Stimulated activated CD4-positive, alpha-beta T cell treated with anti-CD3 and anti-CD28 coated beads, Interleukin-1b, Interleukin-23, amount 100 ng/mL, for 4 hours (primary cell): ENCODE measurements at regions not wholly inside any gene's neighbourhood (a gene's known extent, or its start where the extent isn't known, plus 50 kb on each side); places are given as distances from the start of the nearest gene placed in this dataset.
A peak's percentile ranks its signal among the peaks of the same experiment; 100 is the strongest.

Source experiments
- DNase-seq, 2 donors: peaks; one replicate each; pipeline ENCODE4 v3.0.0-alpha.2; 2020; ENCODE audit warnings: low read depth in 2 of 2

DNA sequence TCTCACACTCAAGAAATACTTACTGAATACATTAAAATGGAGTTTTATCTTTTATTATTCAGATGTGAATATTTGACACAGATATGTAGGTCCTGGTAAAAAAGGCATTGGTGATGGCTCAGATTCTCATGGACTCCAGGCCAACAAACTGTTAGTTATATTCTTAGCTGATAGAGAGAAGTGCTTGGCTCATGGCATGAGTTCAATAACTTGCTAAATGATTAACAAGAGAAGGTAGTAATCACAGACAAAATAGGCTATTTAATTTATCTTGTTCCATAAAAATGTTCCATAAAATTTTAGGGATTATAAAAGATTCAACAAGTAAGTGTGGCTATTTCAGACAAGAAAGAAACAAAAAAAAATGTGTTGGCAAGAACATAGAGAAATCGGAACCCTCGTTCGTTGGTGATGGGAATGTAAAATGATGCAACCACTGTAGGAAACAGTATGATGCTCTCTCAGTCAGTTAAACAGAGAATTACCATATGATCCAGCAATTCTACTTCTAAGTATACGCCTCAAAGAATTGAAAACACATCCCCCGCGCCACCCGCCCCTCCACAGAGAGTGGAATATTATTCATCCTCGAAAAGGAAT lies 737.8 kb upstream of the ADAMTS5 start:
- DNase-seq = no peak

DNA sequence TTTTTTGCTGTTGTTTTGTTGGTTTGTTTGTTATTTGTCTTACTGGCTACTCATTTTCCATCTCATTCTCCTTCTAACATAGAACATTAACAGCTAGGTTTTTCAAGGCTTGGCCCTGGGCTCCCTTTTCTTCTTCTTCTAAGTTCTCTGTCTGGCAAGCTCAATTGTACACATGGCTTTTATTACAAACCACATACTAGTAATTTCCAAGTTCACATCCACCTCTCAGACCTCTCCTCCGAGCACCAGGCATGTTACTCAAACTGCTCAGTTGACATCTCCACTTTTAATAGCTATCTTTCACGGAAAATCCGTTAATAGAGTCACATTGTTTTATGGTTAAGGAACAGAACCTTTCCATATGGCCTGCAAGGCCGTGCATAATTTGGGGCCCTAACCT lies 736.9 kb upstream of the ADAMTS5 start:
- DNase-seq = no peak

DNA sequence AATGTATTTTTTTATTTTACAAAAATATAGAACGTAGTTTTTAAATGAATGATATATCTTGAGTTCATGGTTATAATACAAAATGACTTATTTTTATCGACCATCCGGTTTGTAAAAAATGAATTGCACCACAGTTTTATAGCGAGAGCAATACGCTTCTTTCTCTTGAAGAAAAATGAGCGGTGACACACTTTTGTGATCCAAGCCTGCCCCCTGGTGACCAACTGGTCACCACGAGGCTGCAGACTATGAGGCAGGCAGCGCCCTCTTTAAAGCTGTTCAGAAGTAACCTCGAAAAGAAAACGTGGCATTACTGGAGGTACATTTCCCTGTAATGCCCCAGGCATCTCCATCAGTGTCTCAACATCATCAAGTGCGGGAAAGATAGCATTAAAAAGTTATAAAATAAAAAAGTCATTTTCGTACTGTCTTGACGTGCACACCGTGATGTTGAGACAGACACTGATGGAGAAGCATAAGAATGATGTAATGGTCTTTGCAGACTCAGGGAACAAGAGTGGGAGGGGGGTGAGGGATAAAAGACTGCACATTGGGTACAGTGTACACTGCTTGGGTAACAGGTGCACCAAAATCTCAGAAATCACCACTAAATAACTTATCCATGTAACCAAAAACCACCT lies 734.2 kb upstream of the ADAMTS5 start:
- peak; percentile 4 to 37 for DNase-seq

DNA sequence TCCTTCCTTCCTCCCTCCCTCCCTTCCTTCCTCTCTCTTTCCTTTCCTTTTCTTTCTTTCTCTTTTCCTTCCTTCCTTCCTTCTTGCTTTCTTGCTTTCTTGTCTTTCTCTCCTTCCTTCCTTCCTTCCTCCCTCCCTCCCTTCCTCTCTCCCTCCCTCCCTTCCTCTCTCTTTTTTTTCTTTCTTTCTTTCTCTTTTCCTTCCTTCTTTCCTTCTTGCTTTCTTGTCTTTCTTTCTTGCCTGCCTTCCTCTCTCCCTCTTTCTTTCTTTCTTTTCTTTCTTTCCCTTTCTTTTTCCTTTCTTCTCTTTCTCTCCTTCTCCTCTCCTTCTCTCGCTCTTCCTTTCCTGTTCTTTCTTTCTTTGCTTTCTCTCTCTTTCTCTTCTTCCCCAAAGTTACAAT lies 728.4 kb upstream of the ADAMTS5 start:
- DNase-seq = no peak

DNA sequence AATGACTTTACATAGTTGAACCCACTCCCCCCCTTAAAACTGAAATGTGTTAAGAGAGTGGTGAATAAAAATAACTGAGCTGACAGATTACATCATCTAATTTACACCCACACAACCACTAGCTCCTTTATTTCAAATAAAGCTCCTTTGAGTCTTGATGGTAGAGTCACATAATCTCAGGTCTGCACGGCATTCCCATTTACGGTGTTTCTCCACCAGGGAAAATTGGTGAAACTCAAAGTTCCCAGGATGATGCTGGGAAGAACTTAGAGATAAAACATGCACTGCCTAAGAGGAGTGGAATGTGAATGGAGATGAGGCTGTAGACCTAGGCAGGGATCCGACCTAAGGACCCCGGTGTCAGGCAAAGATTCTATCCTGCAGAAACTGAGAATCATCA lies 727.8 kb upstream of the ADAMTS5 start:
- DNase-seq = no peak

DNA sequence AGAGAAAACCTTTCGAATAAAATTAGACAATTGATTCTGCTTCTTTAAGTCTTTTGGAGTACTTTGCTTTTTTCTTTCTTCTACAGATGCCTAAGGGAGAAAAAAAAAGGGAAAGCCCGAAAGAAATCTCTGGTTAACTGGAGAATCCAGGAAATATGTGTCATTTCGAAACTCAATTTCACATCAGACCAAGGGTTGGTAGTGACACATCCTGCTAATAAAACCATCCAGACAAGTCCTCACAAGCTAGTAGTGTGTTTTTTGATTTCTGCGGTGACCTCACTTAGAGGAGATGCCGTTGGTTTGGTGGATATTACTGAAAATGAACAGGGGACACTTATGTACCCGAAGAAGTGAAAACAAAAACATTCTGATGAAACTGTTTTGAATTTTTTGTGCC lies 726.5 kb upstream of the ADAMTS5 start:
- no peak for DNase-seq

DNA sequence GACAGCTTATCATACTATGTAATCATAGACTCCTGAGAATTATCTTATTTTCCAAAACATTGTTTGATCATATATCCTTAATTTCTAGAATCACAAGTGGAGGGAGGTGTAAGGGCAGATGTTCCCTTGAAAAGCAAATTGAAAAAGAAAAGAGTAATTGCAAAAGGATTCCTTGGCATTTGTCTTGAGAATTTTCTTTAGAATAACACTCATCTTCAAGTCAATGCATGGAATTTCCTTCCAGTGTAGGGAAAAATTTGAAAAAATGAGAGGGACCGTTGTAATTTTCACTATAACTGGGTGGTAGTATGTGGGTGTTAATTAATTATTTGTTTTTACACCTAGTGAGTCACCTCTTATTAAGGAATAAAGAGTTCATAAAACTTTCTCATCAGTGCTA lies 724.6 kb upstream of the ADAMTS5 start:
- DNase-seq = no peak

DNA sequence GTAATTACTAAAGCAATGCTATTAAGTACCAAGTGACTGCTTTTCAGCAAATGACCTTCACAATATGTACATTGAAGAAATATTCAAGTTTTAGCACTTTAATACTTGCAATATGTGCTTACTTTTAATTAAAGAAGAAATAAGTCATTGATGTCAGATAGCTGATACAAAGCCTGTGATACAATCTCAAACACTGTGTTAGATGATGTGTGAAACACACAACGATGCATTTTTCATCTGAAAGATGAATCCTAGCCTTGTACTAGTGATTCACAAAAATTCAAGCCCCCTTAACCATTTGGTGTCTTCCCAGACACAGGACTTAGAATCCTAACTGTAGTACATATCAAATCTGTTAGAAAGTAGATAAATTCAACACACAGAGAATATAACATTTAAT lies 724.1 kb upstream of the ADAMTS5 start:
- DNase-seq = no peak

DNA sequence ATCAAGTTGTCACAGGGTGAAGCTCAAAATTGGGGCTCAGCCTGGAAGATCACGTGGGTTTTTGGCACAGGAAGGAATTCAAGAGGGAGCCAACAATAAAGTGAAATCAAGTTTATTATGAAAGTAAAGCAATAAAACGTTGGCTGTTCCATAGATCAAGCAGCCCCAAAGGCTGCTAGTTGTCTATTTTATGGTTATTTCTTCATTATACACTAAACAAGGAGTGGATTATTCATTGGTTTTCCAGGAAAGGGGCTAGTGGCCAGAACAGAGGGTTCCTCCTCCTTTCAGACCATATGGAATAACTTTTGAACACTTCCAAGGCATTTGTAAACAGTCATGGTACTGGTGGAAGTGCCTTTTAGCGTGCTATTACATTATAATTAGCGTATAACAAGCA lies 723.5 kb upstream of the ADAMTS5 start:
- DNase-seq = no peak

DNA sequence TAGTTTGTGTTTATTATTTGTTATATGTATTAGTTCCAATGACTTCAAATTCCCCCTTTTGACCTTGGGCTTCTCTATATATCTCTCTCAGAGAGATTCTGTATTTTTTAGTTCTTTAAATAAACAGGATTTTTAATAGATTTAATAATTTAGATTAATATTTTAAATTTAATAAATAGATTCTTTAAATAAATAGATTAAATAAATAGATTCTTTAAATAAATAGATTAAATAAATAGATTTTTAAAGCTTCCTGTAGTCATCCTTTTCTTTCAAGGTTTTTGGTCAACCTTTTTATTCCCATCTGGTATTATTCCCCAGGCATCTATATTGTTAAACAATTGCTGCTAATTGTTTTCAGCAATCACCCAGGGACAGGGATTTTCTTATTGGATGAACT lies 721.9 kb upstream of the ADAMTS5 start:
- no peak for DNase-seq

DNA sequence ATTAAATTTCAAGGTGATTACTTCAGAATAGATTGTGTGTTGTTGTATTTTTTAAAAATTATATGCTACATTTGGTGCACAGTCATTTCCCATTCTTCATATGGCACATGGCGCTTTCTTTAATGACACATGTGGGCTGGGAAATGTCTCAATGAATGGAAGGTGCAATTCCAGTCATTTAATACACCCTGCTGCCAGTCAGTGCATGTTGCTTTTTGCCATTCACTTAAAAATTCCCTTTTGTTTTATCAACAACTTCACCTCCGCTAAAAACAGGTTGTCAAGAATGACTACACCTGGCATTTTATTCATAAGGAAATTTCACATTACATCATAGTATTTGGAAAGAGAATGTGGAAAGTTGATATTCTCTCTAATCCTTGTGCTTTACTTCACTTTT lies 716.4 kb upstream of the ADAMTS5 start:
- DNase-seq = no peak

DNA sequence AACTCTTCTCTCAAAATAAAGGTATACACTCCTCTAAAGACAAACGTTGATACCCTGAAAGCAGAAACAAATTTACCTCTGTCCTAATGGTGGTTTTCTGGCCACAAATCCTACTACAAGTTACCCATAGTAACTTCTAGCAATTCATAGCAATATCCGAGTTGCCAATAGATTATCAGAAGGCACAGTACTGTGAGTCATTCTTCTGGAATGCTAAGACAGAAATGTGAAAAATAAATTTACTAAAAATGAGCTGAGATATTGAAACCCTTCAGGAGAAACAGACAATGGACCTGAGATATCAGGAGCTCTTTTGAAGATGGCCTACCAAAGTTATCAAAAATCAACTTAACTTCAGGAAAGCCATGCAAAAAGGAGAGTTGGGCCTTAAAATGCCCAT lies 715.0 kb upstream of the ADAMTS5 start:
- DNase-seq = no peak

DNA sequence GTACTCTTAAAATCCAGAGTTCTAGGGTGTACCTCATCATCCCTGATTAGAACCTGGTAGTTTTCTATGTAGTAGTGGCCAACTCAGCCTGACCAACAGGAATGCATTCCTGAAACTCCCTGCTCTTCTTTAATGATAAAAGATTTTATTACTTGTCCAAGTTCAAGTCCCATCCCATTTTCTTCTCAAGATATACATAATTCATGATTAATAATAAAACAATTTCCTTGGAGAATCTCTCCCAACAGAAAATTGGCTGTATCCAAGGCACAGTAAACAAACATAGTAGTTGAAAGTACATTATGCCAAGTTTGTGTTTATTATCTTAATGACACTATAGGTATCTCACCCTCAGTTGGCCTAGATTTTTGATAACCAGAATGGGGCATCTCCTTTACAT lies 714.1 kb upstream of the ADAMTS5 start:
- DNase-seq = no peak

DNA sequence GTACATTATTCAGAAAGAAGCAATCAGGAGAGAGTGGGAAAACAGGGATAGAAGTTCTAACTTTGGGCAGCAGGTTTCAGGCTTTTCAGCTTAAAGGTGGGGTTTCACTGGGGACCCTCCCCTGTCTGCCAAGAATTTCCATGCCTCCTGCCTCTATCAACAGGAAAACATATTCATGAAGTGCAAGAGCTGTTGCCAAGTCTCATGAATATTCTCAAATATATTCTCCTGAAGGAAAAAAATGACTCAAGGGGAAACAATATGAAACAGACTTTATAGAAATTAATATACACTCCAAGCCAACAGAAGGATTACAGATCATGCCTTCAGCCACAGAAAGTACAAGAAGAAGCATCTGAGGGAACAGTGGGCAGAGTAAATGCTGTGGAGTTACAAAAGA lies 713.3 kb upstream of the ADAMTS5 start:
- DNase-seq = no peak

DNA sequence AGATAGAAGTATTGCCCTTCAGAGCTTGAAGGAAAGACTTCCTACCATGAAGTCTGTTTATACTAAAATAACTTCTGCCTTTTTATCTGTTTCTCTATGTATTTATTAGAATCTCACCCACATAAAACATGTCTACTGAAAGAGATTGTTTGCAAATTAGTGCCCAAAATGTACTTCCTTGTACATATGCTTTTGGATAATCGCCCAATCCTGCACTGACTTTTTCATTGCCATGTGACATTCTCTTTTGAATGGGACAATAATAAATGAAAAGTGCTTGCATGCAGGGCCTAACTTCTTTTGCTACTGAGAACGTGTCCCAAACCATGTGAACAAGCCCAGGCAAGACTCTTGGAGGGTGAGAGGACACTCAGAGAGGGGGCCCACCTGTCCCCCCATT lies 711.6 kb upstream of the ADAMTS5 start:
- no peak for DNase-seq

DNA sequence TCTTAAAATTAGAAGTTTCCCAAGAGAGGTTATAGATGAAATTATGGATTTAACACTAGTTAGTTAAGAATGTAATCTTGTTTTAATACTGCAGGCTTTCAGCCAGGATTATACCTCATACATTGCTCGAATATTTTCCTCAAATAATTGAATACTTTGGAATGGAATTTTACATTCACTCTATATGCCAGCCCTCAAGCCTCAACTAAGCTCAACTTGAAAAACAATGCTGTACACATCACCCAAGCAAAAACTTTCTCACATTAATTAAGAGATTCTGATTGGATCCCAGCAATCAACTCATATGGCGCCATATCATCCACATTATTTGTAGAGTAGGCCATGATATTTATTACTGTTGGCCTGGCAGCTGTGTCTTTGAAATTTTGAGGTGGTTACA lies 710.7 kb upstream of the ADAMTS5 start:
- DNase-seq = no peak

DNA sequence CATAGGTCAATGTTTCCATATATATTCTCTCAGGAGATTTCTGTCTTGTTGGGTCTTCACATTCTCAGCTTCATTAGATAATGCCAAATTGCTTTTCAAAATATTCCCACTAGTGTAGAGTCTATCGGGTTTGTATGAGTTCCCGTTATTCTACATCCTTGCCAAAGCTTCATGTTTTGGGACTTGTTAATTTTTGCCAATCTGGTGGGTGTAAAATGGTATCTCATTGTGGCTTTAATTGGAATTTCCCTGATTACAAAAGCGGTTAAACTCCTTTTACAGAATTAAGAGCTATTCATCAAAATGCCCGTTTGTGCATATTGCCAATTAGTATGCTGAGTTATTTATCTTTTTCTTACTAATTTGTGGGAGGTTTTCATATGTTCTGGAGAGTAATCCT lies 708.4 kb upstream of the ADAMTS5 start:
- DNase-seq = no peak

DNA sequence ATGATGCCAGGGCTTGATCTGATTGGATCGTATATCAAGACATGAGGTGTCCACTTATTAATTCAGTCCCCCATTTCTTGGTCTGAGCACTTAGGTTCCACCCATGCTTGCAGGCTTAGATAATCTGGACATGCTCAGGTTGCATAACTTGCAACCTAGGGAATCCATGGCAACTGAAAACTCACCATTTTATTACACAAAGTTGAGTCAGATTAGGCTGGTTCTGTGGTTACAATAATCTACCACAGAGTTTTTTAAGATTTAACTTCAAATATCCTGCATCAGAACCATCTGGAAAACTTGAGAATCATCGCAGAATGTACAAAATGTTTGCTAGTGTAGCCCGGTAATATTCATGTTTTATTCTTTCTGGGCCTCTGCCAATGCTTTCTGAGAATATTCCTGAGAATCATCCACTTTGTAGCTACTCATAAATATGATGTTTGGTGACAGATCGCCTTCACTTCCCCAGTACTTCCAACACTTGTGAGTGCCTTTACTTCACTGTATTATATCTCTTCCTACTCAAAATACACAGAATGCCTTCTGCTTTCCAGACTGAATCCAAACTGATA lies 707.2 kb upstream of the ADAMTS5 start:
- no peak for DNase-seq

DNA sequence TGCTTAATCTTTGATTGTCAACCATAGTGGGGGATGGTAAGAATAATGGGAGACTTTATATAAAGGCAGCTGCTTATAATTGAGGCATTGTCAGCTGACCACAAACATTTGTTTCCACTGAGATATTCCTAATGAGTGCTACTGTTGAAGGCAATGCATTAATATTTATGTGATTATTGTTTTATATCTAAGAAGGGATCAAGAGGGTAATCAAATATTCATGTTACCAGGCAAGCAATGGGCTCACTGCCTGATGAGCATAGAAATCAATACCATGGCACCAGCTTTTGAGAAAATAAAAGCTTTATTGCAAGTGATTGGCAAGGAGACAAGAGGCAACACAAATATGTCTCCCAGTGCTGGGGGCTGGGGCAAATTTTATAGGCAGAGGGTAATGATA lies 706.7 kb upstream of the ADAMTS5 start:
- no peak for DNase-seq

DNA sequence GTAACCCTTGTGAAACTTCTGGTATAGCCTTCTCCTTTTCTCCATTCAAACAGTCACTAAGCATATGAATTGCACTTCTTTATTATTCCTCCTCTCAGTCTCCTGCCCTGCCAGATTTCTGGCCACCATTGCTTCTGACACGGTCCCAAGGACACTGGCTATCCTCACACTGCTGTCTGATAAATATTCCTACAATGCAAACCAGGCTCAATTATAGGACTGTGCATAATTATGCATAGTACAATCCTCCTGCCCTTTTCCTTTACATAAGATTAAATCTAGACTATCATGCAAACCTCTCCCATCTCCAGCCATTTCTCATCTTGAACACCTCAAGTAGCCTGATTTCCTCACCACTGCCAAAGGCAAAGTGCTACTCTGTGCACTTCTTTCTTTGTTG lies 704.3 kb upstream of the ADAMTS5 start:
- DNase-seq = no peak

DNA sequence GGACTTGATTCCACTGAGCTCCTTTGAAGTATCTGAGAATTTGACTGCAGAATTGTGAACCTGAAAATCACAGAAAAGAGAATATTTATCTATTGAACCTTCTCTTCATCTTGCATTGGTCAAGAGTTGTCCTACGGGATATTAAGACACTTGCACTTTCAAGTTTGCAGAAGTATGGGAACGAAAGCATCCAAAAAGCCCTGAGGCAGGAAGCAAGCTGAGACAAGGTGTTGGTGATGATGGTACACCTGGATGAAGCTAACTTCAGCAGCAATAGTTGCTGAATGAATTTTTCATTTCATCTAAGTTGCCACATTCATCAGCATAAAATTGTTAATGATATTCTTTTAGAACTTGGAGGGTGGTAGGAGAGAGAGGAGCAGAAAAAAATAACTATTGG lies 686.6 kb upstream of the ADAMTS5 start:
- DNase-seq = no peak

DNA sequence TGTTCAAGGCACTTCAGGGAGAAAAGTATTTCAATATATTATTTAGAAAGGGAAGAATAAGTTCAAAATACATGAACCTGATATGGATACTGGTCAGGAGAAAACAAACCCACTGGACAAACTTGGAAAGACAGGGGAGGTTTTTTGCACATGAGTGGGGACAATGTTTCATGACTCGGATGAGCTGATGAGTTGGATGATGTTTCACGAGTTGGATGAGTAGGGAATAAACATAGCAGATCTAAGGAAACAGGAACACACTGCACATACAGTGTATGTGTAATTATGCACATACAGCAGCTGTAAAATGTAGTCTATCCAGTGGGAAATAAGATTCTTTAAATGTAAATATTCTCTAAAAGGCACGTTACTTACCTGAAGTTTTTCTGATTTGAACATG lies 682.9 kb upstream of the ADAMTS5 start:
- no peak for DNase-seq

DNA sequence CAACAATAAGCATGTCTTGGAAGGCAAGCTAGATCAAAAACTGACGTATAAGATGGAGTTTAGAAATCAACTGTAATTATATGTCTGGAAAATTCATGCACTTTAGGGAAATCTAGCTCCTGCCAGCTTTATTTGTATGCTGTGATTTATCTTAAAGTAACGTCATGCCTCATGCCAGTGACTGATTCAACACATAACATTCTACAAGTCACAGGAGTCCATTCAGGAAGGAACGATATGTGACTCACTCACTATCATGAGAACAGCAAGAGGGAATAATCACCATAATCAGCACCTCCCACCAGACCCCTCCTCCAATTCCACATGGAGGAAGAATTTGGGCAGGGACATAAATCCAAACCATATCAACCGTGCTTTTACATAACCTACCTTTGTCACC lies 682.4 kb upstream of the ADAMTS5 start:
- no peak for DNase-seq

DNA sequence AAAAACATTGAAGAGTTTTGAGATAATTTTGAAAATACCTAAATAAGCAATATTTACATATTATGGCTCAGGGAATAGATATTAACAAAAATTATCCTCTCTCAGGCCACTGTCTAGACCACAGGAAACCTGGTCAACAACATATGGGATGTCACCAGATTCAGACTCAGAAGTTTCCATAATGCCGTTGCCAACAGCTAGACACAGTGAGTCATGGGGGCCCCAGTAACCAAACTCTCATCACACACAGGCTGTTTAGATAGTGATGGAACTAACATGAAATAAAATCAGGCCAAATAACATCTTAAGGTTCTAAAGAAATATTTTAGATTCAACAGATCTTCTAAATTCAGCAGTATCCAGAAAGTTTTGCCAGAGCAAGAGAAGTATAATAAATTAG lies 681.7 kb upstream of the ADAMTS5 start:
- no peak for DNase-seq
